GM18517 (cell line): ENCODE measurements at regions not wholly inside any gene's neighbourhood (a gene's known extent, or its start where the extent isn't known, plus 50 kb on each side); places are given as distances from the start of the nearest gene placed in this dataset.
"Not testable (repeated sequence)": the region's sequence is repeated elsewhere in the genome, so short reads cannot be mapped to it uniquely, and the experiment has no call there.

Experiments used
- ATAC-seq: cut with Tn5 transposase; IDR thresholded peaks from one replicate; pipeline ENCODE4 v1.9.1; 2021; ENCODE audit warnings: mild to moderate bottlenecking, moderate library complexity; ENCODE audit not compliant: unreplicated experiment

DNA sequence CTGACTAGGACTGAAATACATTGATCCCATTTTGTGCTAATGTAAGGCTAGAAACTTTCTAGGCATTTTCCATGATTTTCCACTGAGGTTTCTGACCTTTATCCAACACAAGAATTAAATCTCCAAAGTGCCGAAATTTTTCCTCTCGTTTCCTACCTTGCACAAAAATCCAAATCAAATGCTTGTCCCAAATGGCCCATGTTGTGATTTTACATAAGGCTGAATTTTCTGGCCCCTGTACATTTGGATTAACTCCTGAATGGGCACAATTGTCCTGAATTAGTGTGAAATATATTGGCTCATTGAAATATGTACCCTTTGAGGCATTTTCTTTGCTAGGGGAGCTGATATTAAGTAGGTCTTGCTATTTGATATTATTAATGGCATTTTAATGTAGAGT lies 105.6 kb upstream of the CBLB start:
- ATAC-seq: no peak

DNA sequence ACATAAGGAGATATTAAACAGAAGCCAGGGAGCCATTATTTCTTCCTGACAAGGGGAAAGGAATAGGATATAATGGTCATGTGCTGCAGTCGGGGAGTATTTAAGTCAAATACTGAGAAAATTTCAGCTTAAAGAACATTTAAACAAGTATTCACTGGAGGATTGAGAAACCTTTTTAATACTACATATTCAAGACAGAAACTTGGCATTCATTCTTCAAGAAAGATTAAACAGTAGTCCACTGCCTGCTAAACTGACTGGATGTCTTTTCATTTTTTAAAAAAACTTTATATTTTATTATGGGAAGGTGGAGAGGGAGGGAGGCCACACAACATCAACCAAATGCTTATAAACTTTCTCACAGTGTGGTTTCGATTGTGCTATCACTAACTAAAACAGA lies 107.4 kb upstream of the CBLB start:
- ATAC-seq: no peak

DNA sequence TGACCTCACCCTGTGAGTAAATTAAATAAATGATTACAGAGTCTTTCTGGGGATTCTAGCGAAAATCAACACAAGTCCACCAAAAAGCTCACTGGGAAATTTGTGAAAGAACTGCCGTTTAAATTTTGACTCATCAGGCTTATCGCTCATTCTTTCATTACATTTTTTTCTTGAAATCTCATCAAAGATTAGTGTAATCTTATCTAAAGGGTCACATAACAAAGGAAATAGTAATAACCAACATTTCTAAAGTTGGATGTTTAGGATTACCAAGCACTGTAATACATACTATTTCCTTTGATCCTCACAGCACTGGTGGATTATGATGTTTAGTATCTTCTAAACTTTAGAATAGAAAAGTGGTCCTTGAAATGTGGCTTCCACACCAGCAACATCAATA lies 111.1 kb upstream of the CBLB start:
- ATAC-seq: no peak

DNA sequence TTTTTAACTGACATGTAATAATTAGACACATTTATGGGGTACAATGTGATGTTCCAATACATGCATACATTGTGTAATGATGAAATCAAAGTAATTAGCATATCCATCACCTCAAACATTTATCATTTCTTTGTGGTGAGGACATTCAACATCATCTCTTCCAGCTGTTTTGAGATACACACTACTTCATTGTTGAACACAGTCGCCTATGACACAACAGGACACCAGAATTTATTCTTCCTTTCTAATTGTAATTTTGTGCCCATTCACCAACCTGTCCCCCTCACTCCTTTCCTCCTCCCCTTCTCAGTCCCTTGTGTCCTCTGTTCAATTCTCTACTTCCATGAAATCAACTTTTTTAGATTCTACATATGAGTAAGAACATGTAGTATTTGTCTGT lies 113.4 kb upstream of the CBLB start:
- no peak for ATAC-seq

DNA sequence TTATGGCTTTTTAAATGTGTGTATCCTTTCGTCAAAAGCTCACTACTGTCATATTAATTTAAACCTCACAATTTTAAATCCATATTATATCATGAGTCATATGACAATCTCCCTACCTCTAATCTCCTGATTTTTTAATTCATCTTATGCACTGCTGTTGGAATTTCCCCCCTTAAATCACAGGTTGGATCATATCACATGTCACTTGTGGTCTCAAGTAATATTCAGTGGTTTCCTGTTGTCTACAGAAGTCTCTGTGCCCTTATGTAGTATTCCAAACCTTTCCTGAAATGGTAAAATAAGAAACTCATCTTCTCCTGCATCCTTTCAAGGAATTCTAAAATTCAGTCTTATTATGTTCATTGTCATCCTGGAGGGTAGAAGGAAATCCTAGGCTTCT lies 116.0 kb upstream of the CBLB start:
- no peak for ATAC-seq

DNA sequence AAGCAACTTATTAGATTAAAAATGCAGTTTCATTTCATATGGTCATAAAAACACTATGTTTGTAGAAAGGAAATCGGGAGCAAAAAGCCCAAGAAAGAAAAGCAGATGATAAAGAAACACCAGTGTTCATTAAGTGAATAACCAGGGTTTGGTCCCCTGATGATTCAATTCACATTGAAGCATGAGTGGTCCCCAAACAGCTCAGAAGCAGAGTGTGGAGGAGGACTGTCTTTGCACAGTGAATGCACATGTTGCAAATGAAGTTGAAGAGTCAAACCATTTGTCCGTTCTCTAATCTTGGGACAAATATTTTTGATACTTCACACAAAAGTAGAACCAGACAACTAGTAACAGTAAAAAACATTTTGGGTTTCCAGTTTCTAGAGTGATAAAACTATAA lies 117.5 kb upstream of the CBLB start:
- ATAC-seq: not testable (repeated sequence)

DNA sequence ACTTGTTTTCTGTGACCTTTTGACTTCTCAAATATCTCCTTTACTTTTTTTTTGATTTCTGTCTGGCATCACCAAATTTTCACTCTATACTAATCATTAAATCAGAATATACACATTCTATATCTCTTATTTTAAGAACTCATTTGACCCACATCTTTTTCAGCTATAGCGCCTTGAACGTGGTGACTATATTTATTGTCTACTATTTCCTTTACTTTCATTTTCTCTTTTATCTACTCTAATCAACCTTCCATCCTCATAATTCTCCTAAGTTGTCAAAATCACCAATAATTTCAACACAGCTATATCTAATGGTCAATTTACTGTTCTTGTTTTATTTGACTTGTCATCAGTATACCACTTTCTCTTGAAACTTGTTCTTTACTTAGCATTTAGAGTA lies 119.0 kb upstream of the CBLB start:
- no peak for ATAC-seq

DNA sequence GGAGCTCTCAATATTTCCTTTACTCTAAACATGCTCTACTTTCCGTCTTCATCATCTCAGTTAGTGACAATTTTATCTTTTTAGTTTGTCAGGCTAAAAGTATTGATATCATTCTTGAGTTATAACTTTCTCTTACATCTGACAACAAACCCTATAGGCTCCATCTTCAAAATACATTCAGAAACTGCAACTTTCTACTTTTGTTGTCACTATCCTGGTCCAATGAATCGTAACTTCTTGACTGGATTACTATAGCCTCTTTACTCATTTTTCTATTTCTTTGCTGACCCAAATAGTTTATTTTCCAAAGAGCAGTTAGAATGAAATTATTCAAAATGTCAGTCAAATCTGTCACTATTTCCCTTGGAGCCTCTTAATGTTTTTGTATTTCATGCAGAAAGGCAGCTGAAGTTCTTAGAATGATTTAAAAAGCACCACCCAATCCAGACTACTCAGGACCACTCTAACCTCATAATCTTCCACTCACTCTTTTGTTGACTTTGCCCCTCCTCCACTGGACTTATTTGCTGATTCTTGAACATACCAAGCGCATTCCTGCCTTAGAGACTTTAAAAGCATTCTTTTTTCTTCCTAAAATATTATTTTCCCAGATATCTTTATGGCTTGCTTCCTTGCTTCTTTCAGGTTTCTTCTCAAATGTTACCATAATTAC lies 119.9 kb upstream of the CBLB start:
- ATAC-seq: no peak

DNA sequence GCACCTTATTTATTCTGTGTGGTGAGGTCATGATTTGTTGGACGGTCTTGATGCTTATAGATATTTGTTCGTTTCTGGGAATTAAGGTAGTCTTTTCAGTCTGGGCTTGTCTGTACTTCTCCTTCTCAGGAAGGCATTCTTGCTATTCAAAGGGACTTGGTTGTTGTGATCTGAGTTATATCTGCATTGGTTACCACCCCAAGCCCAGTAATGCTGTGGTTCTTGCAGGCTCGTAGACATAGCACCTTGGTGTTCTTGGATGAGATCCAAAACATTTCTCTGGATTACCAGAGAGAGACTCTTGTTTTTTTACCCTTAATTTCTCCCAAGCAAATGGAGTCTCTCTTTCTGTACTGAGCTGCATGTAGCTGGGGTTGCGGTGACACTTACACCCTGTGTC lies 128.0 kb upstream of the CBLB start:
- no peak for ATAC-seq

DNA sequence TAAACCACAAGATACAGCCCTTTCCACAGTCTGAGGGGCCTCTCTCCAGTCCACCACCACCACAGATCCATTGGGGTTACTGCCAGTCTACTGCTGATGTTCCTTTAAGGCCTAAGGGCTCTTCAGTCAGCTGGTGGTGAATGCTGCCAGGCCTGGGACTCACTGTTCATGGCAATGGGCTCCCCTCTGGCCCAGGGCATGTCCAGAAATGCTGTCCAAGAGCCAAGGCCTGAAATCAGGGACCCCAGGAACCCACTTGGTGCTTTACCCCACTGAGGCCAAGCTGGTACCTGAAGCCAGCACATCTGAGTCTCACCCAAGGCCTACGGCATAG lies 128.6 kb upstream of the CBLB start:
- ATAC-seq: no peak

DNA sequence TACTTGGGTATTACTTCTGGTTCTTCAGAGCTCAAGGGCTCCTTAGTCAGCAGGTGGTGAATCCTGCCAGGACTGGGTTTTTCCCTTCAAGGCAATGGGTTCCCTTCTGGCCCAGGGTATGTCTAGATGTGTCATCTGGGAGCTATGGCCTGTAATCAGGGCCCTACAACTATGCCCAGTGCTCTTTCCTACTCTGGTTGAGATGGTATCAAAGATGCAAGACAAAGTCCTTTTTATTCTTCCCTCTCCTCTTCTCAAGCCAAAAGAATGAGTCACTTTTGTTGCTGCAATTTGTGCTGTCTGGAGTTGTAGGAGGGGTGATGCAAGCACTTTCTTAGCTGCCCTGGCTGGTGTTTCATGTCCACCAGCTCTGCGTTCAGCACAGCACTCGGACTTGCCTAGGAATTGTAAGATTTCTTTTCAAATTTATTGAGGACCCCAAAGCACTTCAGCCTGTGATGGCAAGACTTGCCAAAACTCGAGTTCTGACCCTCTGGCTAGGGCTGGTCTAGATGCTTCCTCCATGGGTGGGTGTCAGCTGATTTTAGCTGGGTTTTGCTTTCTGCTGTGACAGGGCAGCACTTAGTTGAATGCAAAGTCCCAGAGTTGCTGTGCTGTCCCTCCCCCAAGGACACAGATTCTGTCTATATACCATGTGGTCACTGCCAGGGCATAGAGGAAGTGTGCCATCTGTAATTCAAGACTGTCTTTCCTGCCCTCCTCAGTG lies 129.2 kb upstream of the CBLB start:
- no peak for ATAC-seq

DNA sequence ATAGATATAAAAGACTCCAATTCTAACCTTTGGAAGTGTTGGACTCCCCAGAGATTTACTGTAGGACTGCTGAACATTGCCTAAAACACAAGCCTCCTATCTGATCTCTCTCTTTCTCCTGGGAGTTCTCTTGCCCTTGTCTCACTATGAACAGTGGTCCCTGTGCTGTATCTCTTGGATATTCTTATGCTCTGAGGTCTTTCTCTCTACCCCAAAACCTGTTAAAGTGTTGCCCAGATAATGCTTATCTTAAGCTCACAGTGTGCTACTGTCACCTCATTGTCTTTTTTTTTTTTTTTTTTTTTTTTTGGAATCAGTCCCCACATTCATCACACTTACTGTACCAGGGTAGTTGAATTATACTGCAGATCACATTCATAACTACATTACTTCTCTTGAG lies 131.0 kb upstream of the CBLB start:
- no peak for ATAC-seq

DNA sequence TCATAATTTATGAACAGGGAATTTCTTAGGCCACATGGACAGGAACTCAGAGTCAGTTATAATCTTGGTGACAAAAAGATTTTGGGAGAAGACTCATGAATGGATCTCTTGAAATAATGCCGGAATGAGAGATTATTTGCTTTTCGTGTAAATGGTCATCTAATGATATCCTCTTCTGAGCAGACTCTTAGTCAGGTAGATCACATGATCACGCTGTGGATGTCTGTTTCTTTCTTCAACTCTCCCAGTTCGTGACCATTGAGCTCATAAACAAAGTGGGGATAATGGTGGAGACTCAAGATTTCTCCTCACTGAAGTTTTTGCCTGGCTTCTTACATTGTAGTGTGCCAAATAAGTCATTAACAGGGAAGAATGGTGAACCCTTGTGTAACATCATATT lies 133.1 kb upstream of the CBLB start:
- no peak for ATAC-seq

DNA sequence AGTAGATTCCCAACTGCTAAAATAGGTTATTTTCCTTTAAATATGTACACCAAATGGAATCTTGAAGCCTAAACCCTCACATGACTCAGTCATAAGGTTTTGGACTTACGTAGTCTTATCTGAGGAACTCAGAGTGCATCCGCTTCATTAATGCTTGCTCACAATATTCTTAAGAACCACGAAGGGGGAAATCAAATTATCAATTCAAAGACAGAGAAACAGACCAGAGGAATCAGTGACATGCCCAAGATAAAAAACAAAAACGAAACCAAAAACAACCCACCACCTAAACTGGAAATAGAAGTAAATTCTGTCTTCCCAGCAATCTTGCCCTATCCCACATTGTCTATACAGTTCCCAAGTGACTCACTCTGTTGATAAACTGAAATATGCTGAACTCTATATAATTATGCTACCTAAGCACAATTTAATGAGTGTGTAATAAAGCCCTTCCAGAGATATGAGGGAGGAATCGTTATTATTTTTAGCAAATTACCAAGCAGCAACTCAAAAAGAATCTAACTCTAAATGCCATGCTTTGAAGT lies 135.4 kb upstream of the CBLB start:
- no peak for ATAC-seq

DNA sequence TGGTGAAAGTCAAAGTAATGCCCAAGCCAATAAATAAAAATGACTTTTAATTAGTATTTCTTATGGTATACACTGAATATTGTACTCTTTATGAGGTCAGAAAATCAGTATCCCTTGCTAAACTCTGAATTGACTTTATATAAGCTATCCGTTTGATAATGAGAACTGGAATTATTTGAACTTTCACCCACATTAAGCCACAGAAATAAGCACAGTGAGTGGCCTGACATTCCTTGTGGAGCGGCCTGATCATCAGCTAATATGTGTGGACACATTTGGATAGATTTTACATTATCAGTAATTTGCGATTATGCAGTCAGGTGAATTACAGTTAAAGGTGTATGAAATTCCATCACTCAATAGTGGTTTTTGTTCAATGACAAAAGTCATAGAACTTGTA lies 136.0 kb upstream of the CBLB start:
- no peak for ATAC-seq

DNA sequence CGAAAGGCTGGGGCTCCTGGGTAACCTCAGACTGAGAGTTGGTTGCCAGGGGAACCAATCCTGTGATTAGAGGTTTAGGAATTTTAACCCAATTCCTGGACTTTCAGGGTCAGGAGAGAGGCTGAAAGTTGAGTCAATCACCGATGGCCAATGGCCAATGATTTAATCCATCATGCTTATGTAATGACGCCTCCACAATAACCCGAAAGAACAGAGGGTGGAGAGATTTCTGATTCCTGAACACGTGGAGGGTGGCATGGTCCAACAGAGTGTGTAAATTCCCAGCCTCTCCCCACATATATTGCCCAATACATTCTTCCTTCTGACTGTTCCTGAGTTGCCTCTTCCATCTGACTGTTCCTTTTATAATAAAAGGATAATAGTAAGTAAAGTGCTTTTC lies 137.2 kb upstream of the CBLB start:
- ATAC-seq: no peak

DNA sequence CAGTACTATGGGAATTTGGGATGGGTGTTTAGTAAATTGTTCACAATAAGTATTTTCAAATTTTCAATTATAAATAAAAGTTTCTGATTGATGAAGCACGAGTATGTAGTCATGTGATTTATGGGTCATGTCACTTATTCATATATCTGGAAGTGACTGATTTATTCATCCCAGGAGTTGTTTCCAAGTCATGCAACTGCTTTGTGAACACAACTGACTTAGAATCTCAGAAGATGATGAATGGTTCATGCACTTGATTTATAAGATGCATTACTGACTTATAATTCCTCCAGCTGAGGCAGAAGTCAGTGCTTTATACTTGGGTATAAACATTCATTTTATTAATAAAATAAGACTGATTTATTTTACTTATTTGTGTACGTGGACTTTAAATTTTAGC lies 137.8 kb upstream of the CBLB start:
- ATAC-seq: no peak

DNA sequence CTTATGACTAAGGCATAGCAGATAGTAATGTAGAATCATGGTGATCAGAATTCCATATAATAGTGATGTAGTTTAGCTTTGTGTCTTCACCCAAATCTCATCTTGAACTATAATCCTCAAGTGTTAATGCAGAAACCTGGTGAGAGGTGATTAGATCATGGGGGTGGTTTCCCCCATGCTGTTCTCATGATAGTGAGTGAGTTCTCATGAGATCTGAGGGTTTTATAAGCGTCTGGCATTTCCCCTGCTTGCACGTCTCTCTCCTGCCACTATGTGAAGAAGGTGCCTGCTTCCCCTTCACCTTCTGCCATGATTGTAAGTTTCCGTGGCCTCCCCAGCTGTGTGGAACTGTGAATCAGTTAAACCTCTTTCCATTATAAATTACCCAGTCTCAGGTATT lies 138.7 kb upstream of the CBLB start:
- ATAC-seq: no peak

DNA sequence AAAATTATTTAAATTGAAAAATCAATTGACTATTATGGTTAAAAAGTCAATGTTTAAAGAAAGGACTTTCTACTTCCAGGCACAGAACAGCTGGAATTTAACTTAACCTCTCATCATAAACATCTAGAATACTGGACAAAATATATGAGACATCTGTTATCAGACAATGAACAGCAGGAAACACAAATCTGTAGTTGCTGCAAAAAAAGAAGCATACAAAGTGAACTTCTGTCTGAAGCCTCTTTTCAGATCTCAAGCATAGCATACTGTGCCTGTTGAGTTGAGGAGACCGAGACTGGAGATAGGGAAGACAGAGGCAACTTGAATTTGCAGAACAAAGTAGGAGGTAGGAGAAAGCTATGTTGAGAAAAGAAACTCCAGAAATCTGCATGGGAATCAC lies 140.0 kb upstream of the CBLB start:
- ATAC-seq: no peak

DNA sequence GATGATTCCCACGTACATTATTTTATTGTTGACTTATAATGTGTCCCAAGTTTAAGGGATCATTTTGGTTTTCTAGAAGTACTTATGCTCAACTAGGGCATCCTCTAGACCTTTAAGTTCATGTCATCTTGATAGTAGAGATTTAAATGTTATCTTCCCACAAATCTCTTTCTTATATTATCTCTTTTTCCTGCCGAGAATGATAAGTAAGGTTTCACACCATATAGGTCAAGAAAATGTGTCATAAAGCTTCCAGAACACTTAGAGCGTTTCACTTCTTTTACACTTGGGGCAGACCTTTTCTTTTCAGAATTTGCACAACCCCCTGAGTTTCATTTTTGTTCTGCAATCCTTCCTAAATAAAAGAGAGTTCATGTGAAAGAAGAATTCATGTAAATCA lies 142.0 kb upstream of the CBLB start:
- no peak for ATAC-seq

DNA sequence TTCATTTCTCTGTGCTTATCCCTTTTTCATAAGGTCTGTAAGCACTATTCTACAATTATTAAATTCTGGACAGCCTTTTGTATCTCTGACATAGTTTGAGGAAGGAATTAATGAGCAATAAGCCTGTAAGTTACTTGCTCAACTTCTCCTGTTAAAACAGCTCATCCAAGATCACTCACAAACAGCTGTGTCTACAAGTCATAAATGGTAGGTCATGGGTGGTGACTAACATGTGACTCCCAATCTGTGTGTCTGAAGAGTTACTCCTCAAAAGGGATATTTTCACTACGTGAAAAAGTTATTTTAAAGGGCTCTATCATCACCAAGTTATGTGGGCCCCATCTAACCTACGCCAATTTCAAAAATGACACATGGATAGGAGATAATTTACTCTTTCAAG lies 145.2 kb upstream of the CBLB start:
- ATAC-seq: no peak

DNA sequence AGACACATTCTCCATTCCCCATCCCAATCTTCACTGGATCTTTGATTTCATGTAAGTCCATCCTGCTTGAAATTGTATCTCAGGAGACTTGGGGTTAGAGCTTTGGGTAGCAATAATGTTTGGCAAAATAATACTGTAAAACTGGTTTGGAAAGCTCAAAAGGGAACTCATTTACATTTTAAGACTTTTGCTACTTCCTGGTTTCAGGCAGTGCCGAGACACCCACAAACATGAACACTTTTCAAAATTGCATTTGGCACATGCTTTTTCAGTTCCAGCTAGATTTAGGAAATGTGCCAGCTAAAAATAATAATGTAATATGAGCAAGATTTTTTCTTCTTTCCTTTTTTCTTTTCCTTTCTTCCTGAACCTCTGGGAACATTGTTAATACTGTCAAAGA lies 145.7 kb upstream of the CBLB start:
- no peak for ATAC-seq

DNA sequence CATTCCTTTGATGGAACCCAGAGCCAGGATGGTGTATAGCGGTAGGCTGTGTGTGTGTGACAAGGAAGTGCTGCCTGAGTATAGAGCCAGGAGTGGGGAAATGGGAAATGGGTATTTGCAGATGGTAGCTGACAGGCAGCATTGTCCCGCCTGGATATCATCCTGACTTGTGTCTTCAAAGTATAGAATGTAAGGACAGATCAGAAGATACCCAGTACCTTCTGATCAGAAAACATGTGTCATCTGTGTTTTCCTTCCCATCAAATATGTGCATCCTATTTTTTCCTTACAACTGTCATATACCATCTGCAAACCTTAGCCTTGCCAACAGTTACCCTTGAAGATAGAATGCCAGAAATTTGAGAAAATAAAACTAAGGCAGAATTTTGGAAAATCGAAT lies 146.2 kb upstream of the CBLB start:
- ATAC-seq: no peak
